ENCODE measurements at regions not wholly inside any gene's neighbourhood (a gene's known extent, or its start where the extent isn't known, plus 50 kb on each side); places are given as distances from the start of the nearest gene placed in this dataset.

DNA sequence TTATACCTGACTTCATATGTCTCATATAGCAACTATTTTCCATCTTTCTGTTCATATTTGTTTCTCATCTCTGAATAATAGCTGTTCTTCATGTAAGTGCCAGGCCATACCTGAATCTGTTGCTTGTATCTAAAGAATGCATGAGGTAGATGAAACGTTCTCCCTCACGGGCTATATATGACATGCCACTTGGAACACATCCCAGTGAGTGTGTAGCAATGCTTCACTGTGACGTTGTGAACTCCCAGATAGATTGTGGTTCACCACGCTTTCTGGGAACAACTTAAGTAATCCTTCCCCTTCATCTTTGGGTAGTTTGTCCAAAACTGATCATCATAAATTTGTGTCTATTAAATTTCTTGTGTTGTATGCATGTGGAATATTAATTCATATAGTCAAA is 60.1 kb downstream of the RDH14 start:
- WGBS: 51% methylated on average over 4 of the region's 4 CpGs
- H3K4me1 ChIP-seq (ENCODE audit: control insufficient read depth in 4 of 4, insufficient read depth in 4 of 4, low read length in 3 of 4): no peaks in the 10 kb centered on the region

DNA sequence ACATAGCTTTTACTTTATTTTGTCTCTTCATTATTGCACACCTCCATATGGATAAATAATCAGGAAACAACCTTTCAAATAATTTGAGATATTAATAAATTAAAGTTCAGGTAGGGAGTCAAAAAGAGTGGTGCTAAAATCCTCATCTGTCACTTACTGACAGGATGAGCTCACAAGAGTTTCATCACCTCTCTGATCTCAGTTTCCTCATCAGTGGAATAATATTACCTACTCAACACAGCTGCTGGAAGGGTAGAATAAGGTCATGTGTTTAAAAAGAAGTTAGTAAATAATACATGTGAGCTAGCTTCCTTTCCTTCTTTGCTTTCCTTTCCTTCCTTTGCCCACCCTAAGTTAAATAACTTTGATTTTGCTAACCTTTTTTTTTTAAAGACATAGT is 61.9 kb downstream of the RDH14 start:
- H3K9ac ChIP-seq (ENCODE audit: low read depth in 1 of 2, low read length in 2 of 2): no peak overlapping the region
- H3K4me3 ChIP-seq (ENCODE audit: low read depth in 1 of 3, low read length in 3 of 3): no peak overlapping the region
- H3K27me3 ChIP-seq (ENCODE audit: control insufficient read depth in 4 of 4, insufficient read depth in 4 of 4, low read length in 3 of 4): peaks cover 0 to under 1% (median 0%) of the 10 kb centered on the region in 4 donors
- H3K4me1 ChIP-seq (ENCODE audit: control insufficient read depth in 4 of 4, insufficient read depth in 4 of 4, low read length in 3 of 4): no peaks in the 10 kb centered on the region
- H3K9me3 ChIP-seq (ENCODE audit: control insufficient read depth in 4 of 4, low read length in 3 of 4): no peaks in the 10 kb centered on the region
- no peak overlapping the region for H3K27ac ChIP-seq (ENCODE audit: low read depth in 1 of 2, low read length in 2 of 2)
- no peak for DNase-seq (ENCODE audit: low spot score)
- no peaks in the 10 kb centered on the region for H3K36me3 ChIP-seq (ENCODE audit: control insufficient read depth in 4 of 4, insufficient read depth in 3 of 4, low read depth in 1 of 4, low read length in 3 of 4)
- no peak for TF ChIP-seq GABPA (IDR thresholded peaks at IDR 0.05 in 1 of 2, conservative IDR thresholded peaks at IDR 0.05 in 1 of 2)
- TF ChIP-seq, protein P1, sequence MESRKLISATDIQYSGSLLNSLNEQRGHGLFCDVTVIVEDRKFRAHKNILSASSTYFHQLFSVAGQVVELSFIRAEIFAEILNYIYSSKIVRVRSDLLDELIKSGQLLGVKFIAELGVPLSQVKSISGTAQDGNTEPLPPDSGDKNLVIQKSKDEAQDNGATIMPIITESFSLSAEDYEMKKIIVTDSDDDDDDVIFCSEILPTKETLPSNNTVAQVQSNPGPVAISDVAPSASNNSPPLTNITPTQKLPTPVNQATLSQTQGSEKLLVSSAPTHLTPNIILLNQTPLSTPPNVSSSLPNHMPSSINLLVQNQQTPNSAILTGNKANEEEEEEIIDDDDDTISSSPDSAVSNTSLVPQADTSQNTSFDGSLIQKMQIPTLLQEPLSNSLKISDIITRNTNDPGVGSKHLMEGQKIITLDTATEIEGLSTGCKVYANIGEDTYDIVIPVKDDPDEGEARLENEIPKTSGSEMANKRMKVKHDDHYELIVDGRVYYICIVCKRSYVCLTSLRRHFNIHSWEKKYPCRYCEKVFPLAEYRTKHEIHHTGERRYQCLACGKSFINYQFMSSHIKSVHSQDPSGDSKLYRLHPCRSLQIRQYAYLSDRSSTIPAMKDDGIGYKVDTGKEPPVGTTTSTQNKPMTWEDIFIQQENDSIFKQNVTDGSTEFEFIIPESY (IDR thresholded peaks at IDR 0.05): no peak
- no peak for TF ChIP-seq JUND (IDR thresholded peaks at IDR 0.05)
- TF ChIP-seq EGR1 (IDR thresholded peaks at IDR 0.05; ENCODE audit: low read depth in 2 of 2): no peak
- TF ChIP-seq YY1 (IDR thresholded peaks at IDR 0.05): no peak
- TF ChIP-seq FOXA1 (IDR thresholded peaks at IDR 0.05): no peak
- TF ChIP-seq, protein P2, sequence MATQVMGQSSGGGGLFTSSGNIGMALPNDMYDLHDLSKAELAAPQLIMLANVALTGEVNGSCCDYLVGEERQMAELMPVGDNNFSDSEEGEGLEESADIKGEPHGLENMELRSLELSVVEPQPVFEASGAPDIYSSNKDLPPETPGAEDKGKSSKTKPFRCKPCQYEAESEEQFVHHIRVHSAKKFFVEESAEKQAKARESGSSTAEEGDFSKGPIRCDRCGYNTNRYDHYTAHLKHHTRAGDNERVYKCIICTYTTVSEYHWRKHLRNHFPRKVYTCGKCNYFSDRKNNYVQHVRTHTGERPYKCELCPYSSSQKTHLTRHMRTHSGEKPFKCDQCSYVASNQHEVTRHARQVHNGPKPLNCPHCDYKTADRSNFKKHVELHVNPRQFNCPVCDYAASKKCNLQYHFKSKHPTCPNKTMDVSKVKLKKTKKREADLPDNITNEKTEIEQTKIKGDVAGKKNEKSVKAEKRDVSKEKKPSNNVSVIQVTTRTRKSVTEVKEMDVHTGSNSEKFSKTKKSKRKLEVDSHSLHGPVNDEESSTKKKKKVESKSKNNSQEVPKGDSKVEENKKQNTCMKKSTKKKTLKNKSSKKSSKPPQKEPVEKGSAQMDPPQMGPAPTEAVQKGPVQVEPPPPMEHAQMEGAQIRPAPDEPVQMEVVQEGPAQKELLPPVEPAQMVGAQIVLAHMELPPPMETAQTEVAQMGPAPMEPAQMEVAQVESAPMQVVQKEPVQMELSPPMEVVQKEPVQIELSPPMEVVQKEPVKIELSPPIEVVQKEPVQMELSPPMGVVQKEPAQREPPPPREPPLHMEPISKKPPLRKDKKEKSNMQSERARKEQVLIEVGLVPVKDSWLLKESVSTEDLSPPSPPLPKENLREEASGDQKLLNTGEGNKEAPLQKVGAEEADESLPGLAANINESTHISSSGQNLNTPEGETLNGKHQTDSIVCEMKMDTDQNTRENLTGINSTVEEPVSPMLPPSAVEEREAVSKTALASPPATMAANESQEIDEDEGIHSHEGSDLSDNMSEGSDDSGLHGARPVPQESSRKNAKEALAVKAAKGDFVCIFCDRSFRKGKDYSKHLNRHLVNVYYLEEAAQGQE (IDR thresholded peaks at IDR 0.05): no peak
- no peak for TF ChIP-seq TAF1 (conservative IDR thresholded peaks at IDR 0.05)
- TF ChIP-seq RAD21 (IDR thresholded peaks at IDR 0.05): no peak
- no peak for TF ChIP-seq HNF4G (IDR thresholded peaks at IDR 0.05)

More for the DNA sequence above, 60.1 kb downstream of the RDH14 start:
- TF ChIP-seq, protein P3, sequence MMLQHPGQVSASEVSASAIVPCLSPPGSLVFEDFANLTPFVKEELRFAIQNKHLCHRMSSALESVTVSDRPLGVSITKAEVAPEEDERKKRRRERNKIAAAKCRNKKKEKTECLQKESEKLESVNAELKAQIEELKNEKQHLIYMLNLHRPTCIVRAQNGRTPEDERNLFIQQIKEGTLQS (IDR thresholded peaks at IDR 0.05): no peak
- TF ChIP-seq TAF1 (conservative IDR thresholded peaks at IDR 0.05) (no peak), HNF4G (IDR thresholded peaks at IDR 0.05) (no peak), FOXA2 (IDR thresholded peaks at IDR 0.05) (no peak), SP1 (IDR thresholded peaks at IDR 0.05) (no peak), EGR1 (IDR thresholded peaks at IDR 0.05; ENCODE audit: low read depth in 2 of 2) (no peak), HNF4A (conservative IDR thresholded peaks at IDR 0.05) (no peak), YY1 (IDR thresholded peaks at IDR 0.05) (no peak)
- TF ChIP-seq, protein P1 (IDR thresholded peaks at IDR 0.05): no peak
- TF ChIP-seq, protein P4, sequence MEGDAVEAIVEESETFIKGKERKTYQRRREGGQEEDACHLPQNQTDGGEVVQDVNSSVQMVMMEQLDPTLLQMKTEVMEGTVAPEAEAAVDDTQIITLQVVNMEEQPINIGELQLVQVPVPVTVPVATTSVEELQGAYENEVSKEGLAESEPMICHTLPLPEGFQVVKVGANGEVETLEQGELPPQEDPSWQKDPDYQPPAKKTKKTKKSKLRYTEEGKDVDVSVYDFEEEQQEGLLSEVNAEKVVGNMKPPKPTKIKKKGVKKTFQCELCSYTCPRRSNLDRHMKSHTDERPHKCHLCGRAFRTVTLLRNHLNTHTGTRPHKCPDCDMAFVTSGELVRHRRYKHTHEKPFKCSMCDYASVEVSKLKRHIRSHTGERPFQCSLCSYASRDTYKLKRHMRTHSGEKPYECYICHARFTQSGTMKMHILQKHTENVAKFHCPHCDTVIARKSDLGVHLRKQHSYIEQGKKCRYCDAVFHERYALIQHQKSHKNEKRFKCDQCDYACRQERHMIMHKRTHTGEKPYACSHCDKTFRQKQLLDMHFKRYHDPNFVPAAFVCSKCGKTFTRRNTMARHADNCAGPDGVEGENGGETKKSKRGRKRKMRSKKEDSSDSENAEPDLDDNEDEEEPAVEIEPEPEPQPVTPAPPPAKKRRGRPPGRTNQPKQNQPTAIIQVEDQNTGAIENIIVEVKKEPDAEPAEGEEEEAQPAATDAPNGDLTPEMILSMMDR (IDR thresholded peaks at IDR 0.05; ENCODE audit: low read depth, low read length, missing input control): no peak
- TF ChIP-seq, protein P2 (IDR thresholded peaks at IDR 0.05): no peak
- Histone ChIP-seq H3K4me3 (ENCODE audit: low read depth in 1 of 3, low read length in 3 of 3) (no peak overlapping the region), H3K9me3 (ENCODE audit: control insufficient read depth in 4 of 4, low read length in 3 of 4) (no peaks in the 10 kb centered on the region), H3K27ac (ENCODE audit: low read depth in 1 of 2, low read length in 2 of 2) (no peak overlapping the region), H3K9ac (ENCODE audit: low read depth in 1 of 2, low read length in 2 of 2) (no peak overlapping the region), H3K36me3 (ENCODE audit: control insufficient read depth in 4 of 4, insufficient read depth in 3 of 4, low read depth in 1 of 4, low read length in 3 of 4) (no peaks in the 10 kb centered on the region), H3K27me3 (ENCODE audit: control insufficient read depth in 4 of 4, insufficient read depth in 4 of 4, low read length in 3 of 4) (no peaks in the 10 kb centered on the region)
- DNase-seq (ENCODE audit: low spot score): no peak

Measured in liver (tissue), 8 donors.